ENCODE measurements at regions not wholly inside any gene's neighbourhood (a gene's known extent, or its start where the extent isn't known, plus 50 kb on each side); places are given as distances from the start of the nearest gene placed in this dataset.

GRCh38 chr3:159846255-159846654, 142.4 kb upstream of the IL12A start:
- Mint-ChIP-seq H3K9me3 (no peaks in the 10 kb centered on the region), H3K4me1 (ENCODE audit: low read depth) (peaks cover 2% of the 10 kb centered on the region), H3K4me3 (no peak overlapping the region), H3K36me3 (ENCODE audit: low read depth) (no peaks in the 10 kb centered on the region), H3K27ac (no peak overlapping the region), H3K27me3 (ENCODE audit: low read depth) (peaks cover 20% of the 10 kb centered on the region)
- no peak for DNase-seq (ENCODE audit: low spot score)

- DNase-seq (ENCODE audit: low spot score): no peak
- H3K27me3 Mint-ChIP-seq (ENCODE audit: low read depth): peaks cover 29% of the 10 kb centered on the region
- H3K4me1 Mint-ChIP-seq (ENCODE audit: low read depth): peaks cover 2% of the 10 kb centered on the region
- H3K4me3 Mint-ChIP-seq: no peak overlapping the region
- no peaks in the 10 kb centered on the region for H3K36me3 Mint-ChIP-seq (ENCODE audit: low read depth)
- H3K9me3 Mint-ChIP-seq: no peaks in the 10 kb centered on the region
- H3K27ac Mint-ChIP-seq: no peak overlapping the region
Observed at GRCh38 chr3:159848348-159849118, 140.1 kb upstream of the IL12A start.

GRCh38 chr3:159850481-159850880, 138.2 kb upstream of the IL12A start:
- Mint-ChIP-seq H3K4me1 (ENCODE audit: low read depth) (no peaks in the 10 kb centered on the region), H3K27ac (no peak overlapping the region), H3K4me3 (no peak overlapping the region), H3K9me3 (no peaks in the 10 kb centered on the region), H3K27me3 (ENCODE audit: low read depth) (peaks cover 30% of the 10 kb centered on the region), H3K36me3 (ENCODE audit: low read depth) (no peaks in the 10 kb centered on the region)
- DNase-seq (ENCODE audit: low spot score): no peak

- no peaks in the 10 kb centered on the region for H3K36me3 Mint-ChIP-seq (ENCODE audit: low read depth)
- H3K4me3 Mint-ChIP-seq: no peak overlapping the region
- H3K9me3 Mint-ChIP-seq: no peaks in the 10 kb centered on the region
- H3K4me1 Mint-ChIP-seq (ENCODE audit: low read depth): no peaks in the 10 kb centered on the region
- H3K27me3 Mint-ChIP-seq (ENCODE audit: low read depth): peaks cover 40% of the 10 kb centered on the region
- DNase-seq (ENCODE audit: low spot score): no peak
- no peak overlapping the region for H3K27ac Mint-ChIP-seq
Observed at GRCh38 chr3:159852266-159852665, 136.4 kb upstream of the IL12A start.

GRCh38 chr3:159852821-159853505, 135.7 kb upstream of the IL12A start:
- DNase-seq (ENCODE audit: low spot score): no peak
- Mint-ChIP-seq H3K36me3 (ENCODE audit: low read depth) (no peaks in the 10 kb centered on the region), H3K27ac (no peak overlapping the region), H3K4me3 (no peak overlapping the region), H3K4me1 (ENCODE audit: low read depth) (no peaks in the 10 kb centered on the region), H3K9me3 (no peaks in the 10 kb centered on the region), H3K27me3 (ENCODE audit: low read depth) (peaks cover 40% of the 10 kb centered on the region)

- no peak overlapping the region for H3K4me3 Mint-ChIP-seq
- H3K9me3 Mint-ChIP-seq: no peaks in the 10 kb centered on the region
Observed at GRCh38 chr3:159853506-159853864, 135.2 kb upstream of the IL12A start.

GRCh38 chr3:159854500-159855124, 134.0 kb upstream of the IL12A start:
- no peak for DNase-seq (ENCODE audit: low spot score)
- no peaks in the 10 kb centered on the region for H3K4me1 Mint-ChIP-seq (ENCODE audit: low read depth)
- H3K27me3 Mint-ChIP-seq (ENCODE audit: low read depth): peaks cover 38% of the 10 kb centered on the region
- H3K36me3 Mint-ChIP-seq (ENCODE audit: low read depth): no peaks in the 10 kb centered on the region
- H3K4me3 Mint-ChIP-seq: no peak overlapping the region
- no peak overlapping the region for H3K27ac Mint-ChIP-seq
- H3K9me3 Mint-ChIP-seq: no peaks in the 10 kb centered on the region

More at GRCh38 chr3:159853506-159853864, 135.2 kb upstream of the IL12A start:
- no peak for DNase-seq (ENCODE audit: low spot score)
- Mint-ChIP-seq H3K36me3 (ENCODE audit: low read depth) (no peaks in the 10 kb centered on the region), H3K27ac (no peak overlapping the region), H3K4me1 (ENCODE audit: low read depth) (no peaks in the 10 kb centered on the region), H3K27me3 (ENCODE audit: low read depth) (peaks cover 38% of the 10 kb centered on the region)

- Mint-ChIP-seq H3K27ac (no peak overlapping the region), H3K4me1 (ENCODE audit: low read depth) (no peaks in the 10 kb centered on the region), H3K9me3 (no peaks in the 10 kb centered on the region), H3K27me3 (ENCODE audit: low read depth) (peaks cover 41% of the 10 kb centered on the region), H3K4me3 (no peak overlapping the region), H3K36me3 (ENCODE audit: low read depth) (no peaks in the 10 kb centered on the region)
- DNase-seq (ENCODE audit: low spot score): no peak
Observed at GRCh38 chr3:159855599-159856346, 132.9 kb upstream of the IL12A start.

- Mint-ChIP-seq H3K4me3 (no peak overlapping the region), H3K9me3 (no peaks in the 10 kb centered on the region), H3K27me3 (ENCODE audit: low read depth) (peaks cover 37% of the 10 kb centered on the region), H3K4me1 (ENCODE audit: low read depth) (no peaks in the 10 kb centered on the region), H3K36me3 (ENCODE audit: low read depth) (no peaks in the 10 kb centered on the region), H3K27ac (no peak overlapping the region)
- DNase-seq (ENCODE audit: low spot score): no peak
Observed at GRCh38 chr3:159856590-159857104, 132.0 kb upstream of the IL12A start.

GRCh38 chr3:159857840-159858239, 130.8 kb upstream of the IL12A start:
- Mint-ChIP-seq H3K27me3 (ENCODE audit: low read depth) (peaks cover 32% of the 10 kb centered on the region), H3K36me3 (ENCODE audit: low read depth) (no peaks in the 10 kb centered on the region), H3K9me3 (no peaks in the 10 kb centered on the region), H3K4me3 (no peak overlapping the region), H3K27ac (no peak overlapping the region), H3K4me1 (ENCODE audit: low read depth) (no peaks in the 10 kb centered on the region)
- DNase-seq (ENCODE audit: low spot score): no peak

GRCh38 chr3:159858650-159859049, 130.0 kb upstream of the IL12A start:
- Mint-ChIP-seq H3K4me1 (ENCODE audit: low read depth) (no peaks in the 10 kb centered on the region), H3K4me3 (no peak overlapping the region), H3K9me3 (no peaks in the 10 kb centered on the region), H3K36me3 (ENCODE audit: low read depth) (no peaks in the 10 kb centered on the region), H3K27me3 (ENCODE audit: low read depth) (peaks cover 29% of the 10 kb centered on the region), H3K27ac (no peak overlapping the region)
- DNase-seq (ENCODE audit: low spot score): no peak

GRCh38 chr3:159859424-159859823, 129.2 kb upstream of the IL12A start:
- no peaks in the 10 kb centered on the region for H3K9me3 Mint-ChIP-seq
- no peak overlapping the region for H3K4me3 Mint-ChIP-seq
- H3K27me3 Mint-ChIP-seq (ENCODE audit: low read depth): peaks cover 33% of the 10 kb centered on the region
- H3K4me1 Mint-ChIP-seq (ENCODE audit: low read depth): no peaks in the 10 kb centered on the region
- H3K27ac Mint-ChIP-seq: no peak overlapping the region
- H3K36me3 Mint-ChIP-seq (ENCODE audit: low read depth): no peaks in the 10 kb centered on the region
- no peak for DNase-seq (ENCODE audit: low spot score)

- Mint-ChIP-seq H3K4me1 (ENCODE audit: low read depth) (no peaks in the 10 kb centered on the region), H3K4me3 (no peak overlapping the region), H3K27me3 (ENCODE audit: low read depth) (peaks cover 33% of the 10 kb centered on the region), H3K27ac (no peak overlapping the region), H3K9me3 (no peaks in the 10 kb centered on the region), H3K36me3 (ENCODE audit: low read depth) (no peaks in the 10 kb centered on the region)
- no peak for DNase-seq (ENCODE audit: low spot score)
Observed at GRCh38 chr3:159859836-159860235, 128.8 kb upstream of the IL12A start.

Data from T-helper 2 cell treated with Interferon-gamma antibody and Interleukin-4, amounts not matched to agents 5 μg/mL and 100 μg/mL, for 36 hours (primary cell).